ENCODE measurements at regions not wholly inside any gene's neighbourhood (a gene's known extent, or its start where the extent isn't known, plus 50 kb on each side); places are given as distances from the start of the nearest gene placed in this dataset.
A peak's percentile ranks its signal among the peaks of the same experiment; 100 is the strongest.

- Histone ChIP-seq H3K27ac (no peak overlapping the region), H3K9me3 (no peaks in the 10 kb centered on the region), H3K4me3 (no peak overlapping the region), H3K4me1 (no peaks in the 10 kb centered on the region), H3K4me2 (no peak overlapping the region)
- FAIRE-seq (no peak), ATAC-seq (no peak), DNase-seq (ENCODE audit: low read depth in 1 of 2, low spot score in 1 of 2) (no peak)
- TF ChIP-seq MAFK (IDR thresholded peaks at IDR 0.05; ENCODE audit: partially characterized antibody) (peak; percentile 79), KDM1A (IDR thresholded peaks at IDR 0.05; ENCODE audit: low read depth) (no peak), RARB (CRISPR knock-in tag; IDR thresholded peaks at IDR 0.05) (no peak)
- POLR2A ChIA-PET, result no interaction called here
- CTCF ChIA-PET, result no interaction called here
Measured at GRCh38 chr4:141518222-141518621, 118.2 kb upstream of the IL15 start.

- FAIRE-seq, result no peak
- no peak for ATAC-seq
- no peaks in the 10 kb centered on the region for H3K4me1 ChIP-seq
- no peaks in the 10 kb centered on the region; the same call in 2 of the 3 replicates for H3K9me3 ChIP-seq
- DNase-seq (ENCODE audit: low read depth in 1 of 2, low spot score in 1 of 2), result no peak
- POLR2A ChIA-PET, result no interaction called here
- H3K4me3 ChIP-seq, result no peak overlapping the region
- H3K4me2 ChIP-seq, result no peak overlapping the region
- TF ChIP-seq MAZ (IDR thresholded peaks at IDR 0.05; ENCODE audit: borderline replicate concordance, low read depth, low read length), result no peak
- CTCF ChIA-PET, result no interaction called here
- H3K27ac ChIP-seq, result no peak overlapping the region
Measured at GRCh38 chr4:141524116-141524515, 112.3 kb upstream of the IL15 start.

DNA sequence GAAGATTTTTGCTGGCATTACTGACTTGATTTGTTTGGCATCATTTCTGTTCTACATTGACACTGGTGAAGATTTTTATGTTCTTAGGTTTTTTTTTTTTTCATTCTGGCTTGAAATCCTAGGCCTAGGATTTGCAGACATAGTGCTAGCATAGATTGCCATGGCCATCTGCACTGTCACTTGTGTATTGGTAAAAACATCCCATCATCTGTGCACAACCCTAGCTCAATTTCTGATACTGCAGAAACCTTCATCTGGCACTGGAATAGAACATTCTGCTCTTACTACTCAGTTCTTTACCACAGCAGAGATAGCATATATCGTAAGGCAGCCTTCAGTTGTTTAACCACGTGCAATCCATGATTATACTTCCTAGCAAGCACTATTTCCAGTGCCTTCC, 111.5 kb upstream of the IL15 start:
- no peak for FAIRE-seq
- no peak for ATAC-seq
- Histone ChIP-seq H3K4me3 (no peak overlapping the region), H3K4me1 (no peaks in the 10 kb centered on the region), H3K9me3 (no peaks in the 10 kb centered on the region; the same call in 2 of the 3 replicates), H3K27ac (no peak overlapping the region), H3K4me2 (no peak overlapping the region)
- TF ChIP-seq ESRRA (IDR thresholded peaks at IDR 0.05; ENCODE audit: borderline replicate concordance, low read length), result no peak
- TF ChIP-seq, protein P1, sequence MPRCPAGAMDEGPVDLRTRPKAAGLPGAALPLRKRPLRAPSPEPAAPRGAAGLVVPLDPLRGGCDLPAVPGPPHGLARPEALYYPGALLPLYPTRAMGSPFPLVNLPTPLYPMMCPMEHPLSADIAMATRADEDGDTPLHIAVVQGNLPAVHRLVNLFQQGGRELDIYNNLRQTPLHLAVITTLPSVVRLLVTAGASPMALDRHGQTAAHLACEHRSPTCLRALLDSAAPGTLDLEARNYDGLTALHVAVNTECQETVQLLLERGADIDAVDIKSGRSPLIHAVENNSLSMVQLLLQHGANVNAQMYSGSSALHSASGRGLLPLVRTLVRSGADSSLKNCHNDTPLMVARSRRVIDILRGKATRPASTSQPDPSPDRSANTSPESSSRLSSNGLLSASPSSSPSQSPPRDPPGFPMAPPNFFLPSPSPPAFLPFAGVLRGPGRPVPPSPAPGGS (IDR thresholded peaks at IDR 0.05), result no peak
- no peak for TF ChIP-seq PHF8 (IDR thresholded peaks at IDR 0.05; ENCODE audit: borderline replicate concordance, low read depth)
- no peak for TF ChIP-seq RFX5 (IDR thresholded peaks at IDR 0.05)
- no peak for TF ChIP-seq ZSCAN20 (CRISPR knock-in tag; IDR thresholded peaks at IDR 0.05)
- no peak for TF ChIP-seq FOSL2 (IDR thresholded peaks at IDR 0.05)
- no peak for TF ChIP-seq FOSL2 (CRISPR knock-in tag; IDR thresholded peaks at IDR 0.05)
- no peak for TF ChIP-seq RAD21 (conservative IDR thresholded peaks at IDR 0.05 in 1 of 2, IDR thresholded peaks at IDR 0.05 in 1 of 2)
- no peak for TF ChIP-seq CEBPB (IDR thresholded peaks at IDR 0.05)
- no peak for TF ChIP-seq JUN (IDR thresholded peaks at IDR 0.05)
- TF ChIP-seq, protein P2, sequence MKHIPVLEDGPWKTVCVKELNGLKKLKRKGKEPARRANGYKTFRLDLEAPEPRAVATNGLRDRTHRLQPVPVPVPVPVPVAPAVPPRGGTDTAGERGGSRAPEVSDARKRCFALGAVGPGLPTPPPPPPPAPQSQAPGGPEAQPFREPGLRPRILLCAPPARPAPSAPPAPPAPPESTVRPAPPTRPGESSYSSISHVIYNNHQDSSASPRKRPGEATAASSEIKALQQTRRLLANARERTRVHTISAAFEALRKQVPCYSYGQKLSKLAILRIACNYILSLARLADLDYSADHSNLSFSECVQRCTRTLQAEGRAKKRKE (CRISPR knock-in tag; IDR thresholded peaks at IDR 0.05; ENCODE audit: low read depth), result no peak
- no peak for TF ChIP-seq ZFP36 (IDR thresholded peaks at IDR 0.05; ENCODE audit: borderline replicate concordance, partially characterized antibody)
- no peak for TF ChIP-seq REST (IDR thresholded peaks at IDR 0.05)
- TF ChIP-seq POLR2A (IDR thresholded peaks at IDR 0.05; ENCODE audit: low read length), result no peak
- TF ChIP-seq RCOR1 (IDR thresholded peaks at IDR 0.05; ENCODE audit: low read depth, low read length), result no peak
- TF ChIP-seq HDAC2 (IDR thresholded peaks at IDR 0.05), result no peak
- TF ChIP-seq FOSB (CRISPR knock-in tag; IDR thresholded peaks at IDR 0.05), result no peak
- TF ChIP-seq, protein P3, sequence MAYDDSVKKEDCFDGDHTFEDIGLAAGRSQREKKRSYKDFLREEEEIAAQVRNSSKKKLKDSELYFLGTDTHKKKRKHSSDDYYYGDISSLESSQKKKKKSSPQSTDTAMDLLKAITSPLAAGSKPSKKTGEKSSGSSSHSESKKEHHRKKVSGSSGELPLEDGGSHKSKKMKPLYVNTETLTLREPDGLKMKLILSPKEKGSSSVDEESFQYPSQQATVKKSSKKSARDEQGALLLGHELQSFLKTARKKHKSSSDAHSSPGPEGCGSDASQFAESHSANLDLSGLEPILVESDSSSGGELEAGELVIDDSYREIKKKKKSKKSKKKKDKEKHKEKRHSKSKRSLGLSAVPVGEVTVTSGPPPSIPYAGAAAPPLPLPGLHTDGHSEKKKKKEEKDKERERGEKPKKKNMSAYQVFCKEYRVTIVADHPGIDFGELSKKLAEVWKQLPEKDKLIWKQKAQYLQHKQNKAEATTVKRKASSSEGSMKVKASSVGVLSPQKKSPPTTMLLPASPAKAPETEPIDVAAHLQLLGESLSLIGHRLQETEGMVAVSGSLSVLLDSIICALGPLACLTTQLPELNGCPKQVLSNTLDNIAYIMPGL (CRISPR knock-in tag; IDR thresholded peaks at IDR 0.05; ENCODE audit: borderline replicate concordance), result no peak
- TF ChIP-seq HOXB5 (CRISPR knock-in tag; IDR thresholded peaks at IDR 0.05), result no peak
- TF ChIP-seq NFE2L2 (conservative IDR thresholded peaks at IDR 0.05; ENCODE audit: low read length), result no peak
- TF ChIP-seq, protein P4, sequence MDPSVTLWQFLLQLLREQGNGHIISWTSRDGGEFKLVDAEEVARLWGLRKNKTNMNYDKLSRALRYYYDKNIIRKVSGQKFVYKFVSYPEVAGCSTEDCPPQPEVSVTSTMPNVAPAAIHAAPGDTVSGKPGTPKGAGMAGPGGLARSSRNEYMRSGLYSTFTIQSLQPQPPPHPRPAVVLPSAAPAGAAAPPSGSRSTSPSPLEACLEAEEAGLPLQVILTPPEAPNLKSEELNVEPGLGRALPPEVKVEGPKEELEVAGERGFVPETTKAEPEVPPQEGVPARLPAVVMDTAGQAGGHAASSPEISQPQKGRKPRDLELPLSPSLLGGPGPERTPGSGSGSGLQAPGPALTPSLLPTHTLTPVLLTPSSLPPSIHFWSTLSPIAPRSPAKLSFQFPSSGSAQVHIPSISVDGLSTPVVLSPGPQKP (IDR thresholded peaks at IDR 0.05; ENCODE audit: low read depth, low read length), result no peak
- ChIA-PET CTCF (no interaction called here), POLR2A (no interaction called here)
- WGBS (ENCODE audit: missing lambda C conversion rate), result 55% methylated on average over 2 of the region's 2 CpGs
- no peak for DNase-seq (ENCODE audit: low read depth in 1 of 2, low spot score in 1 of 2)
